T1000 (cell line): ENCODE measurements at regions not wholly inside any gene's neighbourhood (a gene's known extent, or its start where the extent isn't known, plus 50 kb on each side); places are given as distances from the start of the nearest gene placed in this dataset.
"Not testable (repeated sequence)": the region's sequence is repeated elsewhere in the genome, so short reads cannot be mapped to it uniquely, and the experiment has no call there.

ENCODE experiments used
- DNase-seq: peaks from one replicate; lab custom pipeline; 2025; ENCODE audit warnings: mixed read lengths; lab: John Stamatoyannopoulos, UW

DNA sequence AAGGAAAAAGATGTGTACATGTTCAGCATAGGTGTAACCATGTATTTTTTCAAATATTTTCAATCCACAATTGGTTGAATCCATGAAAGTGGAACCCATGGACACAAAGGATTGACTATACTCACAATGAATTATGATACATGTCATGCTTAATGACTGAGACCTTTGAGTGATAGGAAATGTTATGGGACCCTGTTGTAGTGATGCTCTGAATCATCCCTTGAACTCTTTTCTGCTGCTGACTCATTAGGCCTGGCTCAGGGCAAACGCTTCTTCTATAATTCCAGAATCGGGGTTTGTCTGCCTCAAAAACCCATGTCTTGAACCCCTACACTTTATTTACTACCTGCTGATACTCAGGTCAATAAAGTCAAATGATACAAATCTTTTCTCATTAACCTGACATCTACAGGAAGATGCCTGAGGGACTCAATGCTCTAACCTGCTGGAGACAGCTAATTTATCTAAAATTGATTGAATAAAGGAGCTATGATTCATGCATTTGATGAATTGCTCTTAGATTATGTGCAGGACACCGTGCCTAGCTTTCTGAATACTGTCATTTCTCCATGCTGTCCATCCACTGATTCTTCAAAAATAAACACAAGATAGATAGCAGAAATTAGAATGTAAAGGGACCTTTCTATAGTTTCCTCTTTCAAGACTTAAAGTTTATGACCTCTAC, 260.1 kb downstream of the PRELID2 start:
- DNase-seq = no peak

- no peak for DNase-seq
These were observed 266.6 kb downstream of the PRELID2 start for GRCh38 chr5:145568581-145568980.

- DNase-seq = no peak
These were observed 272.2 kb downstream of the PRELID2 start for GRCh38 chr5:145562931-145563330.

GRCh38 chr5:145558288-145558687, 276.9 kb downstream of the PRELID2 start:
- no peak for DNase-seq

DNA sequence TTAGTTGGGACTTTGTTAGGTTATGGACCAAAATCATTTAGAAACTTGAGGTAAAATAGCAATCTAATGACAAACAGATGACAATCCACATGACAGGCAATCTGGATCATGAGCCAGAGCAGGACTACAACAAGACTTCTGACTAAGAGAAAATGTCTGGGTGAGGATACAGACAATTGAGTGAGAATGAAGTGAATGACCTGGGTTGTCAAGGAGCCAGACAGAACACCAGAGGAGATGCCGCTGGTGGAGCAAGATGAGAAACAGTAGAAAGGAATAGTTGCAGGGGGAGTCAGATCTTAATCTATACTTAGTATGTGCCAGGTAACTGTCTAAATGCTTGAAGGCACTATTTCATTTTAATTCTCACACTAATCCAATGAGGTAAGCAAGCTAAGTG, 277.8 kb downstream of the PRELID2 start:
- DNase-seq = no peak

GRCh38 chr5:145554399-145554798, 280.7 kb downstream of the PRELID2 start:
- peak; percentile 12 for DNase-seq

DNA sequence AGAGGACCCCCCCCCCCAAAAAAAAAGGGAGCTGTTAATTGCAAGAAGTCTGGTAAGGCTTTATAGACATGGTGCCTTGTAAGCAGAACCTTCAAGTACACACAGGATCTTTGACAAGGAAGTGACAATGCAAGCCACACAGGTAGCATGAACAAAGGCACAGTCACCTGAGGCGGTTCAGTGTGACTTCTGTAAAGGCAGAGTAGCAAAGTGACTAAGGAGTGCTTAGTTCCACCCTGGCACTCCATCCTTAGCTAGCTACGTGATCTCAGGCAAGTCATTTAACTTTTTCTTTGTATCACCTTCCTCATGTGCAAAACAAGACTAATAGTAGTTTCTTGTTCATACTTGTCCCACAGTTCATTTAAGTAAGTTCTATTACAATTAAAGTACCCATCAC, 282.0 kb downstream of the PRELID2 start:
- DNase-seq = no peak

DNA sequence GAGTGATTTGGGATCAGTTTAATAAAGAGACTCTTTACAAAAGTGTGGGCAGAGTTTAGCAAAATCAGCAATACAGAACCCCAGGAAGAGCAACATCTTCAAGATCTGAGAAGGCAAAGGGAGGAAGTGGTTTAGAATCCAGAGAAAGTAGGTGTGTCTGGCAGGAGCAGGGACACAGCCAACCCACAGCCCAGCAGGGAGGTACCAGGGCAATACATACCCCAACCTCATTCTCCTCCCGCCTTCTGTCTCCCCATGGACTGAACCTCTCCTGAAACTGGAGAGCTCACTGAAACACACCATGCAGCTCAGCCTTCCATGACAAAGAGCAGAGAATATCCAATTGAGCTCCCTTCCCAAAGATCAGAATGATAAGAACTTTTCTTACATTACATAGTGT, 283.4 kb downstream of the PRELID2 start:
- no peak for DNase-seq

DNA sequence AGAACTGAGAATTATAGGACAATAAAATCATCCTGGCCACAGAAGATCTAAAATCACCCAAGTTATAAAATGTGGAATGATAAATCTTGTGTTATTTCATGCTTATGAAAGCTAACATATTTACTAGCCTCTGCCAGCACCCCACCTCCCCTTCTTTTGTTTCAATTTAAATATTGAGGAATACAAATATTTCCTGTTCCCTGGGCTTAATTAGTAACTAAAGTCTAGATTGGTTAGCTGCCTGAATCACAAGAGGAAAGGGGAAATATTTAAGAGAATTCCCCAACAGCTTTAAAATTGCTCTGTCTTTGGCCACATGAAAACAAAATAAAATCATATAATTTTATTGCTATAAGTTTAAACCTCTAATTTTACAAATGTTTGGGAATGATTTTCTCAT, 287.0 kb downstream of the PRELID2 start:
- DNase-seq = no peak

DNA sequence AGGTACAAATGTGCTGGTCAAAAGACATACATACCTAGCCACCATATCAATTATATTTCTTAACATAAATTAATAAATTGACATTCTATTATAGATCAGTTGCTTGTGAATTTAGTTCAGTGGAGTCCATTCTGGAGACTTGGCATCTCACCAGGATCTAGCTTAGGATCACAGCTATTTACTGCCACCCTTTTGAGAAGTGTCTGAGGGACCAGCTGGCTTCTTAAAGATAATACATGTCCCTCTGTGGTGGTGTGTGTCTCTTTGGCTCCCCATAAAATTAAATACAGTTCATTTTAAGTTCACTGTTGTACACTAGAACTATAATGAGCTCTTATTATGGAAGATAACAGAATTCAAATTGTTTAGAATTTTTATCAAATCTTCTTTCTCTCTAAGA, 290.7 kb downstream of the PRELID2 start:
- DNase-seq = no peak

DNA sequence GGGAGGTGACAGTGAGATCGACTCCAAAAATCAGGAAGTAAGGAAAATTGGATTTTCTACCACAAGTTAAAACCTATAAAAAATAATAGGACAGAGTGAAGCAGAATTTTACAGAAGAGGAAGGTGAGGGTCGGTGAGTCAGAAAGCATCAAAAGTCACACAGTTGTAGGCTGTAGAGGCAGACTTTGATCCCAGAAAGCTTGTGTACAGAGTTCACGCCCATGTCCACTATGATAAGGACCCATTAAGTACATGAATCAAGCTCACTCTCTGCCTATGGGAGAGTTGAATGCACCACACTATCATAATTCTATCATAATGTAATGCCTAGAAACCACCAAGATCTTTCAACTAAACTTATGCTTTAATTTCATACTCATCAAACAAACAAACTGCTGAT, 291.2 kb downstream of the PRELID2 start:
- DNase-seq = no peak

DNA sequence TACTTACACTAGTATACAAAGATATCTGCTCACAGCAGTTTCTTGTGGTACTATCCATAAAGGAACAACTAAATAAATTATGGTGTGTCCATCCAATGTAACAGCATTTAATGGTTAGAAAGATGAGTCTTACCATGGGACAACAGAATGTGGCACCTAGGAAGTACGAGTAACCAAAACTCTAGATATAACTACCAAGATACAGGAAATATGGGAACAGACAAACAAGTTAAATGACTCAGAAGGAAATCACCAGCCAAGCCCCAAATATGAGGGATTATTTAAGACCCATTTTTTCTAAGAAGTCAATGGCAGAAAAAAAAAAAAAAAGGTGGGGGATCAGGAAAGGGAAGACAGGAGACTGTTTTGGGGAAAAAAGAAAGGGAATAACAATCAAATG, 294.8 kb downstream of the PRELID2 start:
- no peak for DNase-seq

DNA sequence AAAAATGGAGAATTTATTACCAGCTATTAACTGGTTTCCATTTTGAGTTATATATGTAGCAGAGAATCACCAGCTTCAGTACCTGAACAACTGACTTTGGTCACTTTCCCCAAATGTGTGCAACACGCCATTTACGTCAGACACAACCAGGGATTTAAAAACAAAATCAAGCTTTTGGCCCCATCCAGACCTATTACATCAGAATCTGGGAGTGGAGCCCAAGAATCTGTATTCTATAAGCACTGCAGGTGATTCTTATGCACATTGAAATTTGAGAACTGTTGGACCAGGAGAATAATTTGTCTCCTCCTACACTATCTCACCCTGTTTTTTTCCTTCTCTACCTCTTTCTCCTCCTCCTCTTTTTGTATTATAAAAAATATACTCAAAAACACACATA, 295.9 kb downstream of the PRELID2 start:
- DNase-seq = no peak

GRCh38 chr5:145536133-145536532, 299.0 kb downstream of the PRELID2 start:
- DNase-seq = no peak

- DNase-seq = peak; percentile 22
These were observed 304.0 kb downstream of the PRELID2 start for GRCh38 chr5:145531038-145531734.

- no peak for DNase-seq
These were observed 313.6 kb downstream of the PRELID2 start for GRCh38 chr5:145521523-145521922.

DNA sequence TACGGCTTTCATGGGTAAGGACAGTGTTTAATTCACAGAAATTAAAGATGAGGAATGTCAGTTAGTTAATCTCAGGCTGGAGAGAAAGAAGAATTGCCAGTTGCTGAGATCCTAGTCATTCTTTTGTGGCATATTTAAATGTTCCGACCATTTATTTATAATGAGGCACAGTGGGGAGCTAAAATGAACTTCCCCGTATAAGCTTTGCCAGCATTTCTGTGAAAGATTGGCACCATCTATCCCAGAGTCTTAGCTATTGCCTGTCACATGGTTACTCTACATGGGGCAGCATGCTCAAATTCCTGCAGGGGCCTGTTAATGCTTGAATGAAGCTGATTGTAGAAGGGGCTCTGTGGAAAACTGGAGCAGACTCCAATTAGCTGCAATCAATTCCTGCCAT, 314.1 kb downstream of the PRELID2 start:
- DNase-seq = no peak

DNA sequence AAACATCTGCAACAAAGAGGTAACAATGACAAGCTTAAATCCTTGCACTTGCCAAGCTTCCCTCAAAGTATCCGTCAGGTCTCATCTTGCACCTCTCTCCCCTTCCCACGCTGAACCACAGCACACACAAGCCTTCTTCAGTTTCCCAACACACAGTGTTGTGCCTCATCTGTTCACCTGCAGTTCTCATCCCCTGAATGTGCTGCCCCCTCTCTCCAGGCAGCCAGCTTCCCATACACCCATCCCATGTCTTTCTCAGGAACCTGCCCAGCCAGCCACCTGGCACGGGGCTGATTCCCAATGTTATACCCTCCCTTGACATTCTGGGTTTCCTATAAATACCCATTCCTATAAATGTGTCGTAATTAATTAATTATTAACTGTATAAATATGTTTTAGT, 314.8 kb downstream of the PRELID2 start:
- no peak for DNase-seq

- DNase-seq = not testable (repeated sequence)
These were observed 317.6 kb downstream of the PRELID2 start for GRCh38 chr5:145517588-145517987.

DNA sequence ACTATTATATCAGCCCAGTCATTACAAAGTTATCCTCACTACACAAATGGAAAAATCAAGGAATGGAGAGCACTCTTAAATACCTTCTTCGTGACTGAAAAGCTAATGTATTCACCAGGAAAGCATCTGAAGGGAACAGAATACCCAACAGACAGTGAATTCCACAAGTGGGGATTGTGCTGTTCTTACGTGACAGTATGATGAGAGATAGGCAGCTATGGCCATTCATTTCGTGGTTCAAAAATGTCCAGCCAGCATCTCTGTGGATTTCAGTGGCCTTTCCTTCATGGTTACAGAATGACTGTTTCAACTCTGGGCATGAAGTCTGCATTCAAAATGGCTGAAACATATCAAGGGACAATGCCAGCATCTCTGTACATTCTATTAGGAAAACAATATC, 323.8 kb downstream of the PRELID2 start:
- DNase-seq = no peak

- no peak for DNase-seq
These were observed 324.4 kb downstream of the PRELID2 start for GRCh38 chr5:145510769-145511168.

- no peak for DNase-seq
These were observed 324.8 kb downstream of the PRELID2 start for GRCh38 chr5:145510324-145510723.

DNA sequence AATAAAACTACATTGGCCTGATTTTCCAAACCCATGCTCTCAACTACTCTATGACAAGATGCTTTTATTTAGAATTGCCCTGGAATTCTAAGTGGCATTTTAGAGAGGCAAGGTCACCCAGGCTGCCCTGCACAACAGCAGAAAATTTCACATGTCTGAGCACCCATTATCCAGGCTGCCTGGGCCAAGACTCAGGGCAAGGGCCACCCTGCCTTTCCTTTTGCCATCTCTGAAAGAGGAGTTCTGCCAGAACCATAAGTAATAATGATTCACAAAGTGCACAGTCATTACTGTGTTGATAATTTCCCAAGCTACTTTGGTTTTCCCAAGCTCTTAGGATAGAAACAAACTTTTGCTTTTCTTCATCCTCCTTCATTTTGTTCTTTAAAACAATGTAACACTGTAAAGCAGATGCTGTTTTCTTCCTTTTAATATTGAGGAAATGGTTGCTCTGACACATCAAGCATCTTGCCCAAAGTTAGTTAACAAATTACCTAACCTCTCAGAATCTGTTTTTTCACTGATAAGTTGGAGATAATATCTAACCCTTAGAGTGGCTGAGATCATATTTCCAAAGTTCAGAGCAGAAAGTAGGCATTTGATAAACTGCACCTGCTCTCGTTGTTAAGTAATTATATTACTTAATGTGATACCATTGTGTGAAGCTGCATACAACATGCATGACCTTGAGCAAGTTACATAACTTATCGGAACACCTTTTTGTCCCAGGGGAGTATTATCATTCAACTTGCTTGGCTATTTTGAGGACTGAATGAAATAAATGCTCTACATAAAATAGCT, 325.6 kb downstream of the PRELID2 start:
- no peak for DNase-seq
